HG03457 (cell line): ENCODE measurements at regions not wholly inside any gene's neighbourhood (a gene's known extent, or its start where the extent isn't known, plus 50 kb on each side); places are given as distances from the start of the nearest gene placed in this dataset.

ENCODE experiments used
- ATAC-seq: cut with Tn5 transposase; IDR thresholded peaks from one replicate; pipeline ENCODE4 v1.9.1; 2021; ENCODE audit warnings: moderate number of reproducible peaks; ENCODE audit not compliant: unreplicated experiment

GRCh38 chr20:7379621-7380220 is 560.5 kb downstream of the HAO1 start:
- no peak for ATAC-seq

DNA sequence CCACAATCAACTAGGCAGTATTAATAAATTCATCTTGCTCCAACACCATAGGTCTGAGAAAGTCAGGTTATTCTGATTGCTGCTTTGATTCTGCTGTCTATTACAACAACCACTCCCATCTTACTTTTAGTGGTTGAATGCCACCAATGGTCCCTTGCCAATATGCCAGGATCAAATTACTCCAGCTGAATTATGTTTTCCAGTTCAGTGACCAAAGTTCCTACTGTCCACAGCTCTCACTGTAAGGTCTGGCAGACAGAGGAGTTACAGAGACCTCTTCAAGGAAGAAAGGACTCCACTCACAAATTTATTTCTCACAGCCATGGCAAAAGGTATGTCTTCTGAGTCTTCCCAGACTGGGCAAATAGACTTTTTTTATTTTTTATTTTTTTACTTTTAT is 557.0 kb downstream of the HAO1 start:
- no peak for ATAC-seq

- ATAC-seq, result no peak
Observed at GRCh38 chr20:7387638-7388193, 552.5 kb downstream of the HAO1 start.

DNA sequence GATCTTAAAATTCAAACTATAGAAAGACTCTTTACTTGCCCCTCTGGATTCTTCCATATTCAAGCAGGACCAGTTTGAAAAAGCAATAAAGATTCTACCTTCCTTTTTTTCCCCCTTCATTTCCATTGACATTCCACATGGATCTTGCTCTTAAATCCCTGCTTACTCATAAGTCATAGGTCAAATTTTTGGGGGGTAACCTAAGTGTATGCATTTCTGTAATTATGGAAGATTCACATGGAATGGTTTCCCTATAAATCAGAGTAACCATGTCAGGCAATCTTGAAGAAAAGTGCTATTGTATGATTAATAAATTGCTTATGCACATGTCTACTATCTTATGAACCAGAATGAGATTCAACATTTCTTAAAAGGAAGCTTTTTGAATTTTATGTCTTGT is 551.0 kb downstream of the HAO1 start:
- no peak for ATAC-seq

- ATAC-seq, result no peak
Observed at GRCh38 chr20:7392542-7393206, 547.6 kb downstream of the HAO1 start.

DNA sequence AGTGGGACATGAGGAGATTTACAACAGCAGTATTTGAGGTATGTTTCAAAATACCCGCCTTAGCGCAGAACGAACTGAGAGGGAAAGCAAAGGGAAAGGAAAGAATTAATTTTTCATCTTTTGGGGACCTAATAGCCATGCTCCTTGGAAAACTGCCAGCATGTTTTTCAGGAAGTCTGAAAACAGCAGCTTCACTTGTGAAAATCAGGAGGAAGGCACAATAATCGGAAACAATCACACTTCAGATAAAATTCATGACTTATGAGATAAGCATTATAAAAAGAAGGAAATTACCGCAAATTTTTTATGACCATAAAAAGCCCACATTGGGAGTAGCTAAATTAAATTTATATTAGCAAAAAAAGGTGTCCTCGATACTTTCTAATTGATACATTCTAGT is 541.1 kb downstream of the HAO1 start:
- no peak for ATAC-seq

DNA sequence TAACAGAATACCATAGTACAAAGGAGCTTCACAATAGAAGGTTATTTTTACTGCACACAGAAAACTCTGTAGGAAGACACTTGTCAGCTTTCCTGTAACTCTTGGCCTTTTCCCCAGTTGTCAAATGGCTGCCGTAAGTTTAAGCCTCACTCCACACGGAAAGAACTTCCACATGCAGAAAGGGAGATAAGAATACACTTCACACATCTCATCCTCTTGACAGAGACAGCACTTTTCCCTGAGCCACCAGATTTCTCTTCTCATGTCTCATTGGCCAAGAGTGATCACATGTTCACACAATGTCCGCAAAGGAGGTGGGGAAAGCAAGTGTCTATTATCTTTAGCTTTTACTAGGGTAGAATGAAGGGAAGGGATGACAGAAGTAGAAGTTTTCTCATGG is 540.7 kb downstream of the HAO1 start:
- no peak for ATAC-seq

- ATAC-seq, result no peak
Observed at GRCh38 chr20:7406671-7407070, 533.6 kb downstream of the HAO1 start.

DNA sequence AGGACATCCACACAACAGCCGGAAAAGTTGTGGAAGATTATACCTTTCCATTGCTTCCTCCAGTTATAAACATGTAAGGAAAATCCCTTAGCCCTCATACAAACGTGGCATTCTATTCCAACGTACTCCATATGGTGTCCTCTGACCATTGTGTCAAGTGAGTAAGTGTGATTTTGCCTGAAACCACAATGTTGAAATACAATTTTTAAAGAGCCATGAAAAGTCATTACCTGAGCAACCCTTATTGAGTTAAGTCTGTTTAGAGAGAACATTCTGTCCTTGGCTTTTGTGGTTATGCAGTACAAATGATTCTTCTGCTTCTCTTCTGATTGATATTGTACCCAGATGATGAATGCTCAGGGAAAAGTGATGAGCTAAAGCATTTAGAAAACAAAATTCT is 530.1 kb downstream of the HAO1 start:
- no peak for ATAC-seq

GRCh38 chr20:7411075-7411474 is 529.2 kb downstream of the HAO1 start:
- no peak for ATAC-seq

- no peak for ATAC-seq
Observed at GRCh38 chr20:7415427-7415826, 524.8 kb downstream of the HAO1 start.

DNA sequence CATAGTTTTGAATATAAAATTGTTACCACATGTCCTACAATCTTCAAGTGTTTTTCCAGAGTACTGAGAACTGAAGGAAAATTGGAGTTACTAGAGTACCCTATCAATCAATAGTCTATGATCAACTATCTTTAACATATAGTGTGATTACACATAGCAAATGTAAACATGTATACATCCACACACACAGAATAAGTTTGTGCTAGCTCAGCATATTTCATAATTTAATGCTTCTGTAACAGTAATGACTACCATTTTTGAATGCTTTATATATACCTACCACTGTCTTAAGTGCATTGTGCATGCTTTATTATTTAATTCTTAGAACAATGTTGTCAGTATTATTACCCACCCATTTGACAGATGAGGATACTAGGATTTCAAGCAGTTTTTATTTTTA is 523.9 kb downstream of the HAO1 start:
- ATAC-seq, result no peak

DNA sequence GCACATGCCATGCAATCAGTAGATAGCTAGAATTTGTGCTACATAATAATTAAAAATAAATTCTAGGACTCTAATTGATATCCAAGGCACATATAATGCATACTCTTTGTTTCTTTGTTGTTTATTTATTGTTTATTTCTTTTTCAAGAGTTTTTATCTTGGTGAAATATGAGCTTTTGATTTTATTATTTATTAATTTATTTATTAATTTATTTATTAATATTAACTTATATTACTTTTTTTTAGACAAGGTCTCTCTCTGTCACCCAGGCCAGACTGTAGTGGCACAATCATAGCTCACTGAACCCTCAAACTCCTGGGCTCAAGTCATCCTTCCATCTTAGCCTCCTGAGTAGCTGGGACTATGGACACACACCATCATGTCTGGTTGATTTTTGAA is 519.9 kb downstream of the HAO1 start:
- ATAC-seq, result no peak

- no peak for ATAC-seq
Observed at GRCh38 chr20:7426890-7427496, 513.3 kb downstream of the HAO1 start.

DNA sequence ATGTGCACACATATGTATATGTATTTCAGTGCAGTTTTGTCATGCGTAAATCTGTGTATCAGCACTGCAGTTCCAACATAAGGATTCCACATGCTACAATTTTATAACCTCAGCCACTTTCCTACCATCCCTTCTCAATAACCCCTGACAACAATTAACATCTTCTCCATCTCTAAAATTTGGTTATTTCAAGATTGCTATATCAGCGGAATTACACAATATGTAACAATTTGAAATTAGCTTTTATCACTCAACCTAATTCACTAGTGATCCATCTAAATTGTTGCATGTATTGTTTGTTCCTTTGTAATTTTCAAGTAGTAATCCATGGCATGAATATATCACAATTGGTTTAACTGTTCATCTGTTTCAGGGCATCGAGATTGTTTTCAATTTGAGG is 511.3 kb downstream of the HAO1 start:
- no peak for ATAC-seq

DNA sequence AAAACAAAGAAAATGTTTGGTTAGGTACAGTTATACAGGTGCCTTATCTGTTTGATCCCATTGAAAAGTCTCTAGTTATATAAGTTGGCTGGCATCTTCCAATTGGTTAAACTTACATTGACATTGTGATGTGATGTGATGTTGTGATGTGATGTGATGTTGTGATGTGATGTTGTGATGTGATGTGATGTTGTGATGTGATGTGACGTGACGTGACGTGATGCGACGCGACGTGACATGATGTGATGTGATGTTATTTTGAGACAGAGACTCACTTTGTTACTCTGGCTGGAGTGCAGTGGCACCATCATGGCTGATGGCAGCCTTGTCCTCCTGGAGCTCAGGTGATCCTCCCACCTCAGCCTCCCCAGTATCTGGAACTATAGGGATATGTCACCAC is 507.6 kb downstream of the HAO1 start:
- ATAC-seq, result no peak

DNA sequence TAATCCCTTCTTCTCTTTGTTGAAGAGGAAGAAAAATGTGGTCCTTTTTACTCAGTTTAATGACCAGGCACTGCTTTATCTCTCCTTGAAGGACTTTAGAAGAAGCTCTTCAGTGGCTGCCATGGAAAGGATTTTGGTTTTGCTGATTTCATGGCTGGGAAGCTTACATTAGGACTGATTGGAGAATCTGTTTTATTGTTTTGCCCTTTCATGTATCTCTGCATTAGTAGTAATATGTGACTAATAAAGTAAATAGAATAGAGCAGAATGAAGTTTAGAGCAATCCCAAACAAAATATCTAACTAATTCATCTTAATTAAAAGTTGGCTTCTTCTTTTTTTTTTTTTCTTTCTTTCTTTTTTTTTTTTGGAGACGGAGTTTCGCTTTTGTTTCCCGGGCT is 502.9 kb downstream of the HAO1 start:
- no peak for ATAC-seq

- ATAC-seq, result no peak
Observed at GRCh38 chr20:7449269-7449668, 491.0 kb downstream of the HAO1 start.

DNA sequence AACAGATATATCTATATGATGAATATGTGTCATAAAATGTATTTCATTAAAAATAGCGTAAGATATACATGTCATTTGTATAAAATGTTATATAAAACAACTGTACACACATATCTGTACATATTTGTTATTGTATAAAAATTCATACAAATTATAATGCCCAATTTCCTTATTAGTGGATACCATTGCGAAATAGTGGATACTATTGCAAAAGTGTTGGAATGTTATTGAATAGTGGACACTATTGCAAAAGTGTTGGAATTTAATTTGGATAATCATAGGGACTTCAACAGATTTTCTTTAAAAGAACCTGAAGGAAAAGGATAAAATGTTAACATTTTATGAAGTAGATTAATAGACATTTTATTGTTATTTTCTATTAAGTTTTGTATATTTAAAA is 487.4 kb downstream of the HAO1 start:
- no peak for ATAC-seq

- no peak for ATAC-seq
Observed at GRCh38 chr20:7454047-7454446, 486.2 kb downstream of the HAO1 start.

GRCh38 chr20:7458459-7458858 is 481.8 kb downstream of the HAO1 start:
- no peak for ATAC-seq

DNA sequence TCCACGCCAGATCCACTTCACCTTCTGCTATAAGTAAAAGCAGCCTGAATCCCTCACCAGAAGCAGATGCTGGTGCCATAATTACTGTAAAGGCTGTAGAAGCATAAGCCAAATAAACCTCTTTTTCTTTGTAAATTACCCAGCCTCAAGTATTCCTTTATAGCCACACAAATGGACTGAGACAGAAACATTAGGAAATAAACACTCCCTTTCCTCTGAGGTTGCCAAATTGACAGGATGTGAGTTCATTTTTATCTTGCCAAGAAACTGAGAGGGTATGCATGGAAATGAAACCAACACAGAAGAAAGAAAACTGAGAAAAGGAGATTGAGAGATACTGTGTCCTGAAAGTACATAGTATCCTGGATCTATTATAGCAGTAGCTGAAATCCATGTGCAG is 481.2 kb downstream of the HAO1 start:
- no peak for ATAC-seq
